Calu3 (cell line): ENCODE measurements at regions not wholly inside any gene's neighbourhood (a gene's known extent, or its start where the extent isn't known, plus 50 kb on each side); places are given as distances from the start of the nearest gene placed in this dataset.

ENCODE experiments used
- BruUV-seq: library from RNA; stranded (reverse); fragments of 400-500 nt; replicated peaks from 2 replicates; lab custom pipeline; 2021; lab: Mats Ljungman, UMichigan
- CTCF ChIA-PET: fragments of 300-600 bp; sonication (Branson Sonifier 250); formaldehyde crosslinking; loops from one replicate; lab custom pipeline; 2022; ENCODE audit warnings: antibody characterized with exemption; lab: Charles Lee
- DNase-seq: peaks from one replicate; pipeline ENCODE4 v3.0.0; 2022
- H3K27ac Mint-ChIP-seq: one replicate; pipeline ENCODE4 v1.8.0; 2022; ENCODE audit warnings: mixed read lengths; ENCODE audit not compliant: unreplicated experiment
- H3K27me3 Mint-ChIP-seq: one replicate; pipeline ENCODE4 v1.8.0; 2022; ENCODE audit warnings: mixed read lengths; ENCODE audit not compliant: unreplicated experiment
- H3K36me3 Mint-ChIP-seq: one replicate; pipeline ENCODE4 v1.8.0; 2022; ENCODE audit warnings: mild to moderate bottlenecking, moderate library complexity, mixed read lengths; ENCODE audit not compliant: insufficient read depth, unreplicated experiment
- H3K4me1 Mint-ChIP-seq: one replicate; pipeline ENCODE4 v1.8.0; 2022; ENCODE audit warnings: mild to moderate bottlenecking, low read depth, mixed read lengths; ENCODE audit not compliant: unreplicated experiment
- H3K4me3 Mint-ChIP-seq: one replicate; pipeline ENCODE4 v1.8.0; 2022; ENCODE audit warnings: mild to moderate bottlenecking, low read depth, moderate library complexity, mixed read lengths; ENCODE audit not compliant: unreplicated experiment
- H3K9me3 Mint-ChIP-seq: one replicate; pipeline ENCODE4 v1.8.0; 2022; ENCODE audit warnings: low read depth, mixed read lengths; ENCODE audit not compliant: unreplicated experiment
- CTCF ChIP-seq: fragments of 200-600 bp; IDR thresholded peaks from one replicate; pipeline ENCODE4 v1.8.0; 2022; ENCODE audit warnings: antibody characterized with exemption; ENCODE audit not compliant: unreplicated experiment
- intact Hi-C: fragments of 100-400 bp; cut with micrococcal nuclease; formaldehyde crosslinking; loops from one replicate; pipeline ENCODE4 v1.10.0; 2022; ENCODE audit not compliant: unreplicated experiment

GRCh38 chr10:22158426-22158825, 59.4 kb downstream of the EBLN1 start:
- intact Hi-C loops = no loop called here
- no peak for TF ChIP-seq CTCF
- Mint-ChIP-seq H3K27me3 (no peaks in the 10 kb centered on the region), H3K36me3 (no peaks in the 10 kb centered on the region), H3K4me3 (no peak overlapping the region), H3K9me3 (no peaks in the 10 kb centered on the region), H3K27ac (no peak overlapping the region), H3K4me1 (no peaks in the 10 kb centered on the region)
- CTCF ChIA-PET = no interaction called here
- BruUV-seq = no TSS peak
- DNase-seq = no peak

- no peaks in the 10 kb centered on the region for H3K4me1 Mint-ChIP-seq
- intact Hi-C loops = no loop called here
- H3K9me3 Mint-ChIP-seq = peaks cover 3% of the 10 kb centered on the region
- no peak for TF ChIP-seq CTCF
- no peak overlapping the region for H3K27ac Mint-ChIP-seq
- H3K36me3 Mint-ChIP-seq = no peaks in the 10 kb centered on the region
- DNase-seq = no peak
- no peaks in the 10 kb centered on the region for H3K27me3 Mint-ChIP-seq
- CTCF ChIA-PET = no interaction called here
- BruUV-seq = no TSS peak
- H3K4me3 Mint-ChIP-seq = no peak overlapping the region
Observed at GRCh38 chr10:22156750-22157149, 61.1 kb downstream of the EBLN1 start.

GRCh38 chr10:22152403-22152802, 65.4 kb downstream of the EBLN1 start:
- BruUV-seq = no TSS peak
- TF ChIP-seq CTCF = no peak
- Mint-ChIP-seq H3K27ac (no peak overlapping the region), H3K36me3 (no peaks in the 10 kb centered on the region), H3K4me1 (no peaks in the 10 kb centered on the region), H3K9me3 (peaks cover 10% of the 10 kb centered on the region), H3K27me3 (no peaks in the 10 kb centered on the region), H3K4me3 (no peak overlapping the region)
- CTCF ChIA-PET = no interaction called here
- DNase-seq = no peak
- intact Hi-C loops = no loop called here

- no TSS peak for BruUV-seq
- CTCF ChIA-PET = no interaction called here
Observed at GRCh38 chr10:22150842-22151241, 67.0 kb downstream of the EBLN1 start.

More at GRCh38 chr10:22150842-22151241, 67.0 kb downstream of the EBLN1 start:
- Mint-ChIP-seq H3K36me3 (no peaks in the 10 kb centered on the region), H3K9me3 (peaks cover 14% of the 10 kb centered on the region), H3K4me1 (no peaks in the 10 kb centered on the region), H3K27ac (no peak overlapping the region), H3K27me3 (no peaks in the 10 kb centered on the region), H3K4me3 (no peak overlapping the region)
- DNase-seq = no peak
- intact Hi-C loops = no loop called here
- no peak for TF ChIP-seq CTCF
